Neural progenitor cell (in vitro differentiated cells): ENCODE measurements at regions not wholly inside any gene's neighbourhood (a gene's known extent, or its start where the extent isn't known, plus 50 kb on each side); places are given as distances from the start of the nearest gene placed in this dataset.

Experiments
- DNase-seq: peaks from one replicate; pipeline ENCODE4 v3.0.0-alpha.2; 2016; ENCODE audit warnings: low spot score
- H2AFZ ChIP-seq: fragments of 200-600 bp; sonication (generic); replicated peaks from 2 replicates; pipeline ENCODE4 v1.6.1; 2016; ENCODE audit warnings: antibody characterized with exemption
- H3F3A ChIP-seq: fragments of 200-600 bp; sonication (generic); 2 replicates; pipeline ENCODE4 v1.6.1; 2016; ENCODE audit warnings: antibody characterized with exemption, low read depth
- H3K27ac ChIP-seq: fragments of 200-600 bp; sonication (generic); 2 replicates; pipeline ENCODE4 v1.5.1; 2016; ENCODE audit warnings: mild to moderate bottlenecking
- H3K27me3 ChIP-seq: fragments of 200-600 bp; sonication (generic); 2 replicates; pipeline ENCODE4 v1.6.1; 2016; ENCODE audit warnings: mild to moderate bottlenecking, moderate library complexity
- H3K36me3 ChIP-seq: fragments of 200-600 bp; sonication (generic); 2 replicates; pipeline ENCODE4 v1.5.1; 2016
- H3K4me1 ChIP-seq: fragments of 200-600 bp; sonication (generic); 2 replicates; pipeline ENCODE4 v1.6.1; 2016; ENCODE audit warnings: mixed run types
- H3K4me2 ChIP-seq: fragments of 200-600 bp; sonication (generic); 2 replicates; pipeline ENCODE4 v1.6.1; 2016
- H3K4me3 ChIP-seq: fragments of 200-600 bp; sonication (generic); 2 replicates; pipeline ENCODE4 v1.5.1; 2016
- H3K79me2 ChIP-seq: fragments of 200-600 bp; sonication (generic); 2 replicates; pipeline ENCODE4 v1.6.1; 2016; ENCODE audit warnings: low read depth
- H3K9ac ChIP-seq: fragments of 200-600 bp; sonication (generic); 2 replicates; pipeline ENCODE4 v1.6.1; 2016
- H3K9me3 ChIP-seq: fragments of 200-600 bp; sonication (generic); 2 replicates; pipeline ENCODE4 v1.5.1; 2016; ENCODE audit warnings: low read depth
- H4K20me1 ChIP-seq: fragments of 200-600 bp; sonication (generic); 2 replicates; pipeline ENCODE4 v1.6.1; 2016; ENCODE audit warnings: low read depth
- H3K27ac Mint-ChIP-seq: 3 replicates; pipeline ENCODE4 v1.8.0; 2021; ENCODE audit warnings: mixed read lengths
- H3K27me3 Mint-ChIP-seq: 2 replicates; pipeline ENCODE4 v1.8.0; 2022; ENCODE audit warnings: low read depth, mild to moderate bottlenecking, inconsistent platforms, moderate library complexity, mixed read lengths; ENCODE audit not compliant: insufficient read depth
- H3K36me3 Mint-ChIP-seq: 3 replicates; pipeline ENCODE4 v1.8.0; 2021; ENCODE audit warnings: mixed read lengths
- H3K4me1 Mint-ChIP-seq: 3 replicates; pipeline ENCODE4 v1.8.0; 2021; ENCODE audit warnings: mixed read lengths
- H3K4me3 Mint-ChIP-seq: 3 replicates; pipeline ENCODE4 v1.8.0; 2021; ENCODE audit warnings: mild to moderate bottlenecking, moderate library complexity, mixed read lengths
- H3K9me3 Mint-ChIP-seq: 3 replicates; pipeline ENCODE4 v1.8.0; 2020; ENCODE audit warnings: mixed read lengths
- CTCF ChIP-seq: fragments of 200-600 bp; sonication (generic); IDR thresholded peaks from 2 replicates; pipeline ENCODE4 v1.5.1; 2017; ENCODE audit warnings: antibody characterized with exemption, mild to moderate bottlenecking
- EZH2 ChIP-seq: fragments of 200-600 bp; sonication (generic); IDR thresholded peaks from 2 replicates; pipeline ENCODE4 v1.6.1; 2017; ENCODE audit warnings: antibody characterized with exemption, mild to moderate bottlenecking, moderate library complexity
- EZH2phosphoT487 ChIP-seq: fragments of 200-600 bp; sonication (generic); IDR thresholded peaks from 2 replicates; pipeline ENCODE4 v1.6.1; 2017; ENCODE audit warnings: antibody characterized with exemption

- H3K4me3 ChIP-seq = no peak overlapping the region
- no peak overlapping the region for H3K9ac ChIP-seq
- H3K27me3 ChIP-seq = no peaks in the 10 kb centered on the region
- H3K4me2 ChIP-seq = no peak overlapping the region
- Mint-ChIP-seq H3K4me1 (no peaks in the 10 kb centered on the region), H3K27ac (no peak overlapping the region), H3K36me3 (no peaks in the 10 kb centered on the region), H3K27me3 (no peaks in the 10 kb centered on the region), H3K4me3 (no peak overlapping the region), H3K9me3 (no peaks in the 10 kb centered on the region)
- H2AFZ ChIP-seq = no peak overlapping the region
- TF ChIP-seq CTCF (no peak), EZH2 (no peak)
- H3K9me3 ChIP-seq = no peaks in the 10 kb centered on the region
- no peaks in the 10 kb centered on the region for H3K36me3 ChIP-seq
- no peaks in the 10 kb centered on the region for H4K20me1 ChIP-seq
- H3K27ac ChIP-seq = no peak overlapping the region
- no peak for DNase-seq
- H3K4me1 ChIP-seq = no peaks in the 10 kb centered on the region
- H3K79me2 ChIP-seq = no peaks in the 10 kb centered on the region
- H3F3A ChIP-seq = no peaks in the 10 kb centered on the region
Measured at GRCh38 chr6:67184405-67184804, 1450.7 kb upstream of the ADGRB3 start.

GRCh38 chr6:67175101-67175500, 1460.0 kb upstream of the ADGRB3 start:
- Mint-ChIP-seq H3K4me1 (no peaks in the 10 kb centered on the region), H3K4me3 (no peak overlapping the region), H3K9me3 (no peaks in the 10 kb centered on the region), H3K27me3 (no peaks in the 10 kb centered on the region), H3K27ac (no peak overlapping the region), H3K36me3 (no peaks in the 10 kb centered on the region)
- TF ChIP-seq CTCF (no peak), EZH2 (no peak), EZH2phosphoT487 (no peak)
- Histone ChIP-seq H3K4me3 (no peak overlapping the region), H3K27ac (no peak overlapping the region), H3K36me3 (no peaks in the 10 kb centered on the region), H3K4me1 (no peaks in the 10 kb centered on the region), H3F3A (no peaks in the 10 kb centered on the region), H3K79me2 (no peaks in the 10 kb centered on the region), H3K9me3 (no peaks in the 10 kb centered on the region), H4K20me1 (no peaks in the 10 kb centered on the region), H2AFZ (no peak overlapping the region), H3K27me3 (no peaks in the 10 kb centered on the region), H3K4me2 (no peak overlapping the region), H3K9ac (no peak overlapping the region)
- no peak for DNase-seq

GRCh38 chr6:67165606-67166005, 1458.6 kb upstream of the EYS start:
- Histone ChIP-seq H3K79me2 (no peaks in the 10 kb centered on the region), H3K27ac (no peak overlapping the region), H3K4me2 (no peak overlapping the region), H4K20me1 (no peaks in the 10 kb centered on the region), H3K27me3 (no peaks in the 10 kb centered on the region), H3K9me3 (no peaks in the 10 kb centered on the region), H3K36me3 (no peaks in the 10 kb centered on the region), H3K4me1 (no peaks in the 10 kb centered on the region), H3F3A (no peaks in the 10 kb centered on the region), H2AFZ (no peak overlapping the region), H3K4me3 (no peak overlapping the region), H3K9ac (no peak overlapping the region)
- no peak overlapping the region for H3K4me3 Mint-ChIP-seq
- H3K36me3 Mint-ChIP-seq = peaks cover 5% of the 10 kb centered on the region
- peaks cover 15% of the 10 kb centered on the region for H3K9me3 Mint-ChIP-seq
- no peaks in the 10 kb centered on the region for H3K27me3 Mint-ChIP-seq
- no peaks in the 10 kb centered on the region for H3K4me1 Mint-ChIP-seq
- H3K27ac Mint-ChIP-seq = no peak overlapping the region
- no peak for DNase-seq
- no peak for TF ChIP-seq EZH2
- no peak for TF ChIP-seq EZH2phosphoT487
- TF ChIP-seq CTCF = no peak

GRCh38 chr6:67160820-67161219, 1453.8 kb upstream of the EYS start:
- Histone ChIP-seq H3K27me3 (no peaks in the 10 kb centered on the region), H3K9ac (no peak overlapping the region), H2AFZ (no peak overlapping the region), H3K79me2 (no peaks in the 10 kb centered on the region), H4K20me1 (no peaks in the 10 kb centered on the region), H3K4me3 (no peak overlapping the region), H3K9me3 (no peaks in the 10 kb centered on the region), H3K4me1 (no peaks in the 10 kb centered on the region), H3K27ac (no peak overlapping the region), H3K4me2 (no peak overlapping the region), H3K36me3 (no peaks in the 10 kb centered on the region), H3F3A (no peaks in the 10 kb centered on the region)
- Mint-ChIP-seq H3K36me3 (peaks cover 7% of the 10 kb centered on the region), H3K27ac (no peak overlapping the region), H3K9me3 (peaks cover 24% of the 10 kb centered on the region), H3K4me3 (no peak overlapping the region), H3K4me1 (no peaks in the 10 kb centered on the region), H3K27me3 (no peaks in the 10 kb centered on the region)
- no peak for DNase-seq
- TF ChIP-seq CTCF = no peak
- TF ChIP-seq EZH2 = no peak
- no peak for TF ChIP-seq EZH2phosphoT487
